ENCODE measurements at regions not wholly inside any gene's neighbourhood (a gene's known extent, or its start where the extent isn't known, plus 50 kb on each side); places are given as distances from the start of the nearest gene placed in this dataset.

GRCh38 chr3:182078929-182079328 lies 367.2 kb downstream of the SOX2 start:
- Histone ChIP-seq H3K27me3 (ENCODE audit: control insufficient read depth in 3 of 3, insufficient read depth in 3 of 3, low read length in 2 of 3) (no peaks in the 10 kb centered on the region), H3K36me3 (ENCODE audit: control insufficient read depth in 4 of 4, insufficient read depth in 4 of 4, low read length in 4 of 4) (no peaks in the 10 kb centered on the region), H3K27ac (ENCODE audit: low read depth in 1 of 2, low read length in 1 of 2) (no peak overlapping the region), H3K9ac (ENCODE audit: insufficient read depth in 1 of 2, low read length in 2 of 2) (no peak overlapping the region), H3K4me3 (no peak overlapping the region), H3K9me3 (ENCODE audit: control insufficient read depth in 4 of 4, insufficient read depth in 3 of 4, low read length in 3 of 4) (no peaks in the 10 kb centered on the region), H3K4me1 (ENCODE audit: control insufficient read depth in 5 of 5, insufficient read depth in 5 of 5, low read length in 5 of 5) (no peaks in the 10 kb centered on the region)
- no peak for TF ChIP-seq CTCF (IDR thresholded peaks at IDR 0.05; ENCODE audit: control extremely low read depth, extremely low read depth)
- ATAC-seq (ENCODE audit: insufficient read depth, low FRiP score) (no peak), DNase-seq (no peak)
- WGBS, 2 donors, result 77 to 78% methylated on average over 5 of the region's 5 CpGs

- no peak overlapping the region for H3K9ac ChIP-seq (ENCODE audit: insufficient read depth in 1 of 2, low read length in 2 of 2)
- no peak for ATAC-seq (ENCODE audit: insufficient read depth, low FRiP score)
- TF ChIP-seq CTCF (IDR thresholded peaks at IDR 0.05; ENCODE audit: control extremely low read depth, extremely low read depth), result no peak
- no peaks in the 10 kb centered on the region for H3K9me3 ChIP-seq (ENCODE audit: control insufficient read depth in 4 of 4, insufficient read depth in 3 of 4, low read length in 3 of 4)
- no peaks in the 10 kb centered on the region for H3K27me3 ChIP-seq (ENCODE audit: control insufficient read depth in 3 of 3, insufficient read depth in 3 of 3, low read length in 2 of 3)
- WGBS, 2 donors, result 71 to 80% methylated on average over 4 of the region's 4 CpGs
- DNase-seq, result no peak
- no peaks in the 10 kb centered on the region for H3K4me1 ChIP-seq (ENCODE audit: control insufficient read depth in 5 of 5, insufficient read depth in 5 of 5, low read length in 5 of 5)
- no peaks in the 10 kb centered on the region for H3K36me3 ChIP-seq (ENCODE audit: control insufficient read depth in 4 of 4, insufficient read depth in 4 of 4, low read length in 4 of 4)
- H3K27ac ChIP-seq (ENCODE audit: low read depth in 1 of 2, low read length in 1 of 2), result no peak overlapping the region
- H3K4me3 ChIP-seq, result no peak overlapping the region
Measured at GRCh38 chr3:182081096-182081495, 369.4 kb downstream of the SOX2 start.

- Histone ChIP-seq H3K4me1 (ENCODE audit: control insufficient read depth in 5 of 5, insufficient read depth in 5 of 5, low read length in 5 of 5) (no peaks in the 10 kb centered on the region), H3K9me3 (ENCODE audit: control insufficient read depth in 4 of 4, insufficient read depth in 3 of 4, low read length in 3 of 4) (no peaks in the 10 kb centered on the region), H3K9ac (ENCODE audit: insufficient read depth in 1 of 2, low read length in 2 of 2) (no peak overlapping the region), H3K27ac (ENCODE audit: low read depth in 1 of 2, low read length in 1 of 2) (no peak overlapping the region), H3K27me3 (ENCODE audit: control insufficient read depth in 3 of 3, insufficient read depth in 3 of 3, low read length in 2 of 3) (no peaks in the 10 kb centered on the region), H3K4me3 (no peak overlapping the region), H3K36me3 (ENCODE audit: control insufficient read depth in 4 of 4, insufficient read depth in 4 of 4, low read length in 4 of 4) (no peaks in the 10 kb centered on the region)
- WGBS, 2 donors, result 60 to 75% methylated on average over 2 of the region's 2 CpGs
- ATAC-seq (ENCODE audit: insufficient read depth, low FRiP score) (no peak), DNase-seq (no peak)
- no peak for TF ChIP-seq CTCF (IDR thresholded peaks at IDR 0.05; ENCODE audit: control extremely low read depth, extremely low read depth)
Measured at GRCh38 chr3:182083112-182083511, 371.4 kb downstream of the SOX2 start.

- peaks cover 0 to 6% (median 0%) of the 10 kb centered on the region in 4 donors for H3K9me3 ChIP-seq (ENCODE audit: control insufficient read depth in 4 of 4, insufficient read depth in 3 of 4, low read length in 3 of 4)
- H3K27me3 ChIP-seq (ENCODE audit: control insufficient read depth in 3 of 3, insufficient read depth in 3 of 3, low read length in 2 of 3), result no peaks in the 10 kb centered on the region
- DNase-seq (no peak), ATAC-seq (ENCODE audit: insufficient read depth, low FRiP score) (no peak)
- no peak overlapping the region for H3K4me3 ChIP-seq
- TF ChIP-seq CTCF (IDR thresholded peaks at IDR 0.05; ENCODE audit: control extremely low read depth, extremely low read depth), result no peak
- no peaks in the 10 kb centered on the region for H3K4me1 ChIP-seq (ENCODE audit: control insufficient read depth in 5 of 5, insufficient read depth in 5 of 5, low read length in 5 of 5)
- no peaks in the 10 kb centered on the region for H3K36me3 ChIP-seq (ENCODE audit: control insufficient read depth in 4 of 4, insufficient read depth in 4 of 4, low read length in 4 of 4)
- 29 to 33% methylated on average over 6 of the region's 6 CpGs for WGBS, 2 donors
- H3K9ac ChIP-seq (ENCODE audit: insufficient read depth in 1 of 2, low read length in 2 of 2), result no peak overlapping the region
- H3K27ac ChIP-seq (ENCODE audit: low read depth in 1 of 2, low read length in 1 of 2), result no peak overlapping the region
Measured at GRCh38 chr3:182092662-182093262, 381.0 kb downstream of the SOX2 start.
